GM12865 (cell line): ENCODE measurements at regions not wholly inside any gene's neighbourhood (a gene's known extent, or its start where the extent isn't known, plus 50 kb on each side); places are given as distances from the start of the nearest gene placed in this dataset.

Experiments
- DNase-seq: peaks from one replicate; pipeline ENCODE4 v3.0.0; 2010; ENCODE audit warnings: low read depth
- H3K4me3 ChIP-seq: 2 replicates; pipeline ENCODE4 v1.5.1; 2011; ENCODE audit warnings: mild to moderate bottlenecking, low read depth, low read length, control low read depth
- CTCF ChIP-seq: IDR thresholded peaks from 2 replicates; pipeline ENCODE4 v1.5.1; 2011; ENCODE audit warnings: low read length, control low read depth, low read depth, inconsistent platforms; ENCODE audit not compliant: insufficient read depth; ENCODE audit errors: missing control alignments

- DNase-seq: no peak
- H3K4me3 ChIP-seq: no peak overlapping the region
- no peak for TF ChIP-seq CTCF
Observed at GRCh38 chr3:157602424-157602823, 99.2 kb upstream of the VEPH1 start.

GRCh38 chr3:157595259-157595658 is 92.0 kb upstream of the VEPH1 start:
- TF ChIP-seq CTCF: no peak
- no peak overlapping the region for H3K4me3 ChIP-seq
- no peak for DNase-seq

GRCh38 chr3:157594413-157594812 is 91.2 kb upstream of the VEPH1 start:
- no peak for DNase-seq
- H3K4me3 ChIP-seq: no peak overlapping the region
- no peak for TF ChIP-seq CTCF

GRCh38 chr3:157592769-157593168 is 89.6 kb upstream of the VEPH1 start:
- no peak for DNase-seq
- H3K4me3 ChIP-seq: no peak overlapping the region
- no peak for TF ChIP-seq CTCF

GRCh38 chr3:157590273-157590672 is 87.1 kb upstream of the VEPH1 start:
- no peak overlapping the region for H3K4me3 ChIP-seq
- no peak for TF ChIP-seq CTCF
- DNase-seq: no peak

- no peak overlapping the region for H3K4me3 ChIP-seq
- no peak for DNase-seq
- no peak for TF ChIP-seq CTCF
Observed at GRCh38 chr3:157589211-157589610, 86.0 kb upstream of the VEPH1 start.

GRCh38 chr3:157588386-157589060 is 85.3 kb upstream of the VEPH1 start:
- no peak overlapping the region for H3K4me3 ChIP-seq
- DNase-seq: no peak
- no peak for TF ChIP-seq CTCF
